ENCODE measurements at regions not wholly inside any gene's neighbourhood (a gene's known extent, or its start where the extent isn't known, plus 50 kb on each side); places are given as distances from the start of the nearest gene placed in this dataset.

DNA sequence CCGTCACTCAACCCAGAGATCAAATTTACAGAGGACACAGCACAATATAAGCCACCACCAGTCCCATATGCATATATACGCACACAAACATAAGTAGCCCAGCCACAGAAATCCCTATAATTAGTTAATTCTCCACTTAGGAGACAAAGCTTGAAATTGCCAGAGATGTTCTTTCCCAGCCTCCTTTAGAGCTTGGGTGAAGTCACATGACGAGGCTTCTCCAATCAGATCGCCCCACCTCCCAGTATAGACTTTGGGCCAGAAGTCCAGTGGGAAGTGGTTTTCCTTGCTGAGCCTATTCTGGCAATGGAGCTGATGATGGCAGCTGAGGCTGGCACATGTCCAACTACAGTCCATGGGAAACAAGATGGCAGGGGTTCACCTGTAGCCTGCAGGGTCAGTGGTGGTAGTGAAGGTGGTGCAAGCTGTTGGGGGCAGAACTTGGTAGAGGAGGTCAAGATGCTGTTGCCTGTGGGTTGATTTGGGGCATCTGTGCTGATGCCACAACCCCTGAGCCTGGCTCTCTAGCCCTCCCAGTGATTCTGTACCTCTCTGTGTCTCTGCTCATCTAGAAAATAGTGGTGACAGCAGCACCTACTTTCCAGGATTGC, 535.9 kb downstream of the MATN1 start:
- no peak for TF ChIP-seq HDGF (IDR thresholded peaks at IDR 0.05; ENCODE audit: borderline replicate concordance)
- no peak for TF ChIP-seq L3MBTL2 (conservative IDR thresholded peaks at IDR 0.05)
- POLR2A ChIA-PET: no interaction called here
- CTCF ChIA-PET: no interaction called here
- peak; percentile 8 for DNase-seq (ENCODE audit: extremely low spot score)

DNA sequence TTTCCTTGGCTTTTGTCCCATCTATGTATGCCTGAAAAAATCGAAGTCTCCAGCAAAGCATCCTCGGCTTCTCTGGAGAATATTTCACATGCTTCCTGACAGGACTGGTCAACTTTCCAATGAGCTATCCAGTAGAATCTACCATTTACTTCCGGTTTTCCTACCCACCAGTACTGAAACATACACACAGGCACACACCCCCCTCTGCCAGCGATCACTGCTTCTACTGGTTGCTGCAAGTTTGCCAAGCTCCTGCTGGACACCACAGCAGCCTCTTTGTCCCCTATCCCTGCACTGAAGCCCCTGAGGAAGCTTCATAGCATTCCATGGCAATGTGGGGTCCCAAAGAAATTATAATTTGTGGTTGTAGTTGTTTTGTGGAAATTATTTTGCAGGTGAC, 536.8 kb downstream of the MATN1 start:
- POLR2A ChIA-PET: no interaction called here
- CTCF ChIA-PET: no interaction called here
- DNase-seq (ENCODE audit: extremely low spot score): no peak
- no peak for TF ChIP-seq ZNF384 (IDR thresholded peaks at IDR 0.05)
- no peak for TF ChIP-seq ELF4 (IDR thresholded peaks at IDR 0.05)
- TF ChIP-seq SP1 (IDR thresholded peaks at IDR 0.05): no peak
- TF ChIP-seq HDGF (IDR thresholded peaks at IDR 0.05; ENCODE audit: borderline replicate concordance): no peak
- TF ChIP-seq ARNT (IDR thresholded peaks at IDR 0.05): no peak
- TF ChIP-seq CTBP1 (IDR thresholded peaks at IDR 0.05; ENCODE audit: borderline replicate concordance): no peak
- no peak for TF ChIP-seq FOXA1 (IDR thresholded peaks at IDR 0.05)
- TF ChIP-seq, protein P1, sequence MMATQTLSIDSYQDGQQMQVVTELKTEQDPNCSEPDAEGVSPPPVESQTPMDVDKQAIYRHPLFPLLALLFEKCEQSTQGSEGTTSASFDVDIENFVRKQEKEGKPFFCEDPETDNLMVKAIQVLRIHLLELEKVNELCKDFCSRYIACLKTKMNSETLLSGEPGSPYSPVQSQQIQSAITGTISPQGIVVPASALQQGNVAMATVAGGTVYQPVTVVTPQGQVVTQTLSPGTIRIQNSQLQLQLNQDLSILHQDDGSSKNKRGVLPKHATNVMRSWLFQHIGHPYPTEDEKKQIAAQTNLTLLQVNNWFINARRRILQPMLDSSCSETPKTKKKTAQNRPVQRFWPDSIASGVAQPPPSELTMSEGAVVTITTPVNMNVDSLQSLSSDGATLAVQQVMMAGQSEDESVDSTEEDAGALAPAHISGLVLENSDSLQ (IDR thresholded peaks at IDR 0.05): no peak
- no peak for TF ChIP-seq SUZ12 (IDR thresholded peaks at IDR 0.05)
- TF ChIP-seq TARDBP (IDR thresholded peaks at IDR 0.05): no peak
- TF ChIP-seq LEF1 (IDR thresholded peaks at IDR 0.05; ENCODE audit: borderline replicate concordance): no peak
- TF ChIP-seq FOXM1 (IDR thresholded peaks at IDR 0.05; ENCODE audit: borderline replicate concordance): no peak
- no peak for TF ChIP-seq L3MBTL2 (conservative IDR thresholded peaks at IDR 0.05)
- no peak for TF ChIP-seq BHLHE40 (IDR thresholded peaks at IDR 0.05; ENCODE audit: borderline replicate concordance)
- no peak for TF ChIP-seq FOXK2 (IDR thresholded peaks at IDR 0.05)
- no peak for TF ChIP-seq NFRKB (IDR thresholded peaks at IDR 0.05)

DNA sequence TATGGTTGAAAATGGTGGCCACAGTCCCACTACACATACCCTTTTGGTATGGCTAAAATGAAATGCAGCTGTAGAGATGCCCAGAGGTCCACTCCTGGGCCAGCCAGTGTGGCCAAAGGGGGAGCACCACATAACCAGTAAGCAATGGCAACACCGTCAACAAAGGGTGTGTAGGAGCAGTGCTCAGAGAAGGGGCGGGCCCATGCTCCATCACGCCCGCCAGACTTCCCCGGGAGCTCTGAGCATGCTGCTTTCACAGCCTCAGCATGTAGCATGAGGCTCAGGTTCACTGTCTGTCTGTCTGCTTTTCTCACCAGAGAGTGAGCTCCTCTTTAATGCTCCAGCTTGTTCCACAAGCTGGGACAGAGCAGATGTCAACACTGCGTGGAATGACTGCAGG, 537.6 kb downstream of the MATN1 start:
- ChIA-PET CTCF (no interaction called here), POLR2A (no interaction called here)
- TF ChIP-seq FOXK2 (IDR thresholded peaks at IDR 0.05) (no peak), SUZ12 (IDR thresholded peaks at IDR 0.05) (no peak), NFRKB (IDR thresholded peaks at IDR 0.05) (no peak), SP1 (IDR thresholded peaks at IDR 0.05) (no peak), ZNF384 (IDR thresholded peaks at IDR 0.05) (no peak), FOXA1 (IDR thresholded peaks at IDR 0.05) (no peak), ARNT (IDR thresholded peaks at IDR 0.05) (no peak), ELF4 (IDR thresholded peaks at IDR 0.05) (no peak), TARDBP (IDR thresholded peaks at IDR 0.05) (no peak), CTBP1 (IDR thresholded peaks at IDR 0.05; ENCODE audit: borderline replicate concordance) (no peak), L3MBTL2 (conservative IDR thresholded peaks at IDR 0.05) (no peak), FOXM1 (IDR thresholded peaks at IDR 0.05; ENCODE audit: borderline replicate concordance) (no peak), HDGF (IDR thresholded peaks at IDR 0.05; ENCODE audit: borderline replicate concordance) (no peak), LEF1 (IDR thresholded peaks at IDR 0.05; ENCODE audit: borderline replicate concordance) (no peak), BHLHE40 (IDR thresholded peaks at IDR 0.05; ENCODE audit: borderline replicate concordance) (no peak)
- TF ChIP-seq, protein P1 (IDR thresholded peaks at IDR 0.05): no peak
- DNase-seq (ENCODE audit: extremely low spot score): no peak

DNA sequence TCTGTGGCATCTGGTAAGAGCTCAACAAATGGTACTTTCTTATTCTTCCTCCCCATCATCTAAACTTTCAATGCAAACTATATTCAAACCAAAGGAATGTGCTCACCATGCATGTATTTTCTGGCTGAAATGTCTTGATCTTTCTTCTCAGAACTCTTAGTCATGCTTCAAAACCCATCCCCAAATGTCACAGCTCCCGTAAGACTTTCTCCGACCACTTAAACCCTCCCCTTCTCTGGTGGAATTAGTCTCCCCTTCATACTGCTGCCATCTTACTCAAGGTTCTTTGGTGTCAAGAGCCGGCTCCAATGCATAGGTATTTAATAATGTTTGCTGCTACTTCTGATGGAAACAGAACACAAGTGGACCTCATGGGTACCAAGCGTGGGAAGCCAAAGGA, 538.1 kb downstream of the MATN1 start:
- no peak for DNase-seq (ENCODE audit: extremely low spot score)
- POLR2A ChIA-PET: no interaction called here
- TF ChIP-seq FOXM1 (IDR thresholded peaks at IDR 0.05; ENCODE audit: borderline replicate concordance) (no peak), FOXK2 (IDR thresholded peaks at IDR 0.05) (no peak), TARDBP (IDR thresholded peaks at IDR 0.05) (no peak), SP1 (IDR thresholded peaks at IDR 0.05) (no peak), NFRKB (IDR thresholded peaks at IDR 0.05) (no peak), ELF4 (IDR thresholded peaks at IDR 0.05) (no peak), HDGF (IDR thresholded peaks at IDR 0.05; ENCODE audit: borderline replicate concordance) (no peak), LEF1 (IDR thresholded peaks at IDR 0.05; ENCODE audit: borderline replicate concordance) (no peak), SUZ12 (IDR thresholded peaks at IDR 0.05) (no peak), BHLHE40 (IDR thresholded peaks at IDR 0.05; ENCODE audit: borderline replicate concordance) (no peak), FOXA1 (IDR thresholded peaks at IDR 0.05) (no peak), CTBP1 (IDR thresholded peaks at IDR 0.05; ENCODE audit: borderline replicate concordance) (no peak), L3MBTL2 (conservative IDR thresholded peaks at IDR 0.05) (no peak)
- CTCF ChIA-PET: no interaction called here

- POLR2A ChIA-PET: no interaction called here
- CTCF ChIA-PET: no interaction called here
- TF ChIP-seq CTBP1 (IDR thresholded peaks at IDR 0.05; ENCODE audit: borderline replicate concordance) (no peak), NFRKB (IDR thresholded peaks at IDR 0.05) (no peak), HDGF (IDR thresholded peaks at IDR 0.05; ENCODE audit: borderline replicate concordance) (no peak), SUZ12 (IDR thresholded peaks at IDR 0.05) (no peak), ARNT (IDR thresholded peaks at IDR 0.05) (no peak), FOXM1 (IDR thresholded peaks at IDR 0.05; ENCODE audit: borderline replicate concordance) (no peak), BHLHE40 (IDR thresholded peaks at IDR 0.05; ENCODE audit: borderline replicate concordance) (no peak), SP1 (IDR thresholded peaks at IDR 0.05) (no peak), ZNF384 (IDR thresholded peaks at IDR 0.05) (no peak), ELF4 (IDR thresholded peaks at IDR 0.05) (no peak), TARDBP (IDR thresholded peaks at IDR 0.05) (no peak), LEF1 (IDR thresholded peaks at IDR 0.05; ENCODE audit: borderline replicate concordance) (no peak), FOXA1 (IDR thresholded peaks at IDR 0.05) (no peak), FOXK2 (IDR thresholded peaks at IDR 0.05) (no peak), L3MBTL2 (conservative IDR thresholded peaks at IDR 0.05) (no peak)
- TF ChIP-seq, protein P1 (IDR thresholded peaks at IDR 0.05): no peak
- no peak for DNase-seq (ENCODE audit: extremely low spot score)
These were observed 538.8 kb downstream of the MATN1 start for GRCh38 chr1:30184393-30185141.
